ENCODE measurements at regions not wholly inside any gene's neighbourhood (a gene's known extent, or its start where the extent isn't known, plus 50 kb on each side); places are given as distances from the start of the nearest gene placed in this dataset.
"Not testable (repeated sequence)": the region's sequence is repeated elsewhere in the genome, so short reads cannot be mapped to it uniquely, and the experiment has no call there.

DNA sequence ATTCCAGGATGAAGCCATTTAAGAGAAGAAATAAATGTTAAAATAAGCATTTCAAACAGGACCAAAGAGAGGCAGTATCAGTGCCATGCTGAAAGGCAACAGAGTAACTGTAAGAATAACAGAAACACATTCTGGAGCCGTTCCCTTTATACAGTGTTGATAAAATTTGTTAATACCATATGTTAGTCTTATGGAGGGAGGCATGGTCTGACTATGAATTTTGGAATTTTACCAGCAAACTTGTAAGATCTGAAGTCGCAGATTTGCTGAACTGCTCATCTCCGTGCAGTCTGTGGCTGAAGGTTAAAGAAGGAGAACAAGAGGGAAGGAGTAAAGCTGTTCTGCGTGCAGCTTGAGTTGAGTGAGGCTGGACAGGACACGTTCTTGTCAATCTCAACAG, 508.4 kb downstream of the NFIB start:
- no peak for TF ChIP-seq CTCF (IDR thresholded peaks at IDR 0.05; ENCODE audit: control insufficient read depth, insufficient read depth, low read depth, low read length, missing control alignments)
- H3K4me3 ChIP-seq (ENCODE audit: control insufficient read depth, low read depth, low read length), result no peak overlapping the region
- no peak for DNase-seq (ENCODE audit: low read depth)

DNA sequence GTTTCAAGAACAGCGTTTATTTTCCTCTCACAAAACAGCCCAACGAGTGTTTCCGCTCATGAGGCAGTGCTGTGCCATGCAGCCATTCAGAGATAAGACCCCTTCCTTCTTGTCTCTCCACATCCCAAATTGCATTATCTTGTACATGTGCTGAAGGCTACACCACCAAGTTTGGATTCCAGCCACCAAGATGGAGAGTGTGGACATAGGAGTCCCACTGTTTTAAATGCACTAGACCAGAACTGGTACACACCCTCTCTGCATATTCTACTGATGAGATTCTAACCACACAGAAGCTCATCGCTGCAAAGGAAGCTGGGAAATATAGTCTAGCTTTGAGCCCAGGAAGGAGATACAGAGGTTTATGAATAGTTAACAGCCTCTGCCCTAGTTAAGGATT, 509.4 kb downstream of the NFIB start:
- no peak for DNase-seq (ENCODE audit: low read depth)
- H3K4me3 ChIP-seq (ENCODE audit: control insufficient read depth, low read depth, low read length), result no peak overlapping the region
- no peak for TF ChIP-seq CTCF (IDR thresholded peaks at IDR 0.05; ENCODE audit: control insufficient read depth, insufficient read depth, low read depth, low read length, missing control alignments)

- no peak for DNase-seq (ENCODE audit: low read depth)
- H3K4me3 ChIP-seq (ENCODE audit: control insufficient read depth, low read depth, low read length), result no peak overlapping the region
Observed at GRCh38 chr9:13800776-13801175, 513.2 kb downstream of the NFIB start.

GRCh38 chr9:13797701-13798100, 516.2 kb downstream of the NFIB start:
- H3K4me3 ChIP-seq (ENCODE audit: control insufficient read depth, low read depth, low read length); DNase-seq (ENCODE audit: low read depth): not testable (repeated sequence)

More at GRCh38 chr9:13800776-13801175, 513.2 kb downstream of the NFIB start:
- TF ChIP-seq CTCF (IDR thresholded peaks at IDR 0.05; ENCODE audit: control insufficient read depth, insufficient read depth, low read depth, low read length, missing control alignments), result no peak

DNA sequence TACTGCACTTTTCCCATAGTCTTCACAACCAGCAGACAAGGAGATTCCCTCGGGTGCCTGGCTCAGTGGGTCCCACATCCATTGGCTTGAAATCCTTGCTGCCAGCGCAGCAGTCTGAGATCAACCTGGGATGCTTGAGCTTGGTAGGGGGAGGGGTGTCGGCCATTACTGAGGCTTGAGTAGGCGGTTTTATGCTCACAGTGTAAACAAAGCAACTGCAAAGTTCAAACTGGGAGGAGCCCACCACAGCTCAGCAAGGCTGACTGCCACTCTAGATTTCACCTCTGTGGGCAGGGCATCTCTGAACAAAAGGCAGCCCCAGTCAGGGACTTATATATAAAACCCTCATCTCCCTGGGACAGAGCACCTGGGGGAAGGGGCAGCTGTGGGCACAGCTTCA, 512.3 kb upstream of the MPDZ start:
- DNase-seq (ENCODE audit: low read depth), result no peak
- H3K4me3 ChIP-seq (ENCODE audit: control insufficient read depth, low read depth, low read length), result no peak overlapping the region
- TF ChIP-seq CTCF (IDR thresholded peaks at IDR 0.05; ENCODE audit: control insufficient read depth, insufficient read depth, low read depth, low read length, missing control alignments), result no peak

GRCh38 chr9:13790055-13790454, 510.6 kb upstream of the MPDZ start:
- DNase-seq (ENCODE audit: low read depth), result no peak
- no peak overlapping the region for H3K4me3 ChIP-seq (ENCODE audit: control insufficient read depth, low read depth, low read length)
- no peak for TF ChIP-seq CTCF (IDR thresholded peaks at IDR 0.05; ENCODE audit: control insufficient read depth, insufficient read depth, low read depth, low read length, missing control alignments)

DNA sequence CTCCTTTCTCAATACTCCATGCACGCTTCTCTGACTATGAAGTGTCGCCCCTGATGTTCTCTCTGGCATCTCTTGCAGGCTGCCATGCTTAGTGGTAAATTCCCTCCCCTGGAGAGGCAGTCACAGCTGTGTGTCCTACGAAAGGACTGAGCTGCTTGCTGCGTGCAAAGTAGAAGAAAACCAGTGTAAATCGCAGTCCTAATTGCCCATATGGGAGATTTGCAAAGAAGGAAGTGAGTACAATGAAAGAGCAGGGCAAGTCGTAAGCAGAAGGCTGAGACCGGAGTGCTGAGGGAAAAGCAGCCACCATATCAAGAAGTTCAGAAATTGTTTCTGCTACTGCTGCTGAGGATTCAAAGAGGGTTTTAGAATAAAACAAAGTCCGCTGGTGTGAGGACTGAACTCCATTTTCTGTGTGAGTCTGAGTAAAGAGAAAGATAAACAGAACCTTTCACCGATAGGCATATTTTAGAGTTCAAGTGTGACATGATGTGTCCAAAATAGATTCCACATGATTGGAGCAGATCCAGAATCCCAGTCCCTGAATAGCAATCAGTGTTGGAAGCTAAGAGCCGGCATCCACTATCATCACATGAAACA, 507.8 kb upstream of the MPDZ start:
- H3K4me3 ChIP-seq (ENCODE audit: control insufficient read depth, low read depth, low read length), result no peak overlapping the region
- TF ChIP-seq CTCF (IDR thresholded peaks at IDR 0.05; ENCODE audit: control insufficient read depth, insufficient read depth, low read depth, low read length, missing control alignments), result no peak
- no peak for DNase-seq (ENCODE audit: low read depth)

All from AG09309 (cell line).